Ishikawa (cell line): ENCODE measurements at regions not wholly inside any gene's neighbourhood (a gene's known extent, or its start where the extent isn't known, plus 50 kb on each side); places are given as distances from the start of the nearest gene placed in this dataset.

Source experiments
- CEBPB ChIP-seq: IDR thresholded peaks from 2 replicates; pipeline ENCODE4 v1.6.1; 2012
- CREB1 ChIP-seq: IDR thresholded peaks from 2 replicates; pipeline ENCODE4 v1.6.1; 2012; ENCODE audit warnings: low read depth
- EGR1 ChIP-seq: IDR thresholded peaks from 2 replicates; pipeline ENCODE4 v1.6.1; 2012
- EP300 ChIP-seq: IDR thresholded peaks from 2 replicates; pipeline ENCODE4 v1.6.1; 2012; ENCODE audit warnings: borderline replicate concordance
- FOXM1 ChIP-seq: IDR thresholded peaks from 2 replicates; pipeline ENCODE4 v1.6.1; 2012; ENCODE audit warnings: low read depth, borderline replicate concordance
- MAX ChIP-seq: IDR thresholded peaks from 2 replicates; pipeline ENCODE4 v1.6.1; 2012
- NFIC ChIP-seq: IDR thresholded peaks from 2 replicates; pipeline ENCODE4 v1.6.1; 2012
- RAD21 ChIP-seq: IDR thresholded peaks from 2 replicates; pipeline ENCODE4 v1.6.1; 2012; ENCODE audit warnings: low read depth
- REST ChIP-seq: IDR thresholded peaks from 2 replicates; pipeline ENCODE4 v1.6.1; 2012; ENCODE audit warnings: low read depth, mild to moderate bottlenecking
- TAF1 ChIP-seq: IDR thresholded peaks from 2 replicates; pipeline ENCODE4 v1.6.1; 2012; ENCODE audit warnings: low read depth, mild to moderate bottlenecking
- TCF12 ChIP-seq: IDR thresholded peaks from 2 replicates; pipeline ENCODE4 v1.6.1; 2012; ENCODE audit warnings: low read depth
- TEAD4 ChIP-seq: IDR thresholded peaks from 2 replicates; pipeline ENCODE4 v1.6.1; 2012
- USF1 ChIP-seq: IDR thresholded peaks from 2 replicates; pipeline ENCODE4 v1.6.1; 2012
- YY1 ChIP-seq: IDR thresholded peaks from 2 replicates; pipeline ENCODE4 v1.6.1; 2012; ENCODE audit warnings: low read depth
- ZBTB7A ChIP-seq: IDR thresholded peaks from 2 replicates; pipeline ENCODE4 v1.6.1; 2012; ENCODE audit warnings: low read depth

GRCh38 chr15:58352026-58352929 is 79.5 kb upstream of the LIPC start:
- no peak for TF ChIP-seq YY1

- TF ChIP-seq FOXM1 (no peak), MAX (no peak), REST (no peak), ZBTB7A (no peak), CEBPB (no peak), YY1 (no peak), EP300 (no peak), TCF12 (no peak), TAF1 (no peak)
These were observed 76.3 kb upstream of the LIPC start for GRCh38 chr15:58355382-58355971.

GRCh38 chr15:58355973-58356372 is 75.8 kb upstream of the LIPC start:
- no peak for TF ChIP-seq EP300
- no peak for TF ChIP-seq MAX
- TF ChIP-seq USF1, result no peak
- no peak for TF ChIP-seq TEAD4
- no peak for TF ChIP-seq ZBTB7A
- no peak for TF ChIP-seq NFIC
- no peak for TF ChIP-seq REST
- TF ChIP-seq RAD21, result no peak
- TF ChIP-seq CREB1, result no peak
- TF ChIP-seq TAF1, result no peak
- TF ChIP-seq CEBPB, result no peak
- no peak for TF ChIP-seq YY1
- TF ChIP-seq FOXM1, result no peak
- TF ChIP-seq EGR1, result no peak
- TF ChIP-seq TCF12, result no peak

- TF ChIP-seq REST (no peak), CEBPB (no peak), CREB1 (no peak), YY1 (no peak), RAD21 (no peak), ZBTB7A (no peak), TAF1 (no peak), EP300 (no peak), TCF12 (no peak), TEAD4 (no peak), FOXM1 (no peak)
These were observed 74.0 kb upstream of the LIPC start for GRCh38 chr15:58357529-58358476.
